ENCODE measurements at regions not wholly inside any gene's neighbourhood (a gene's known extent, or its start where the extent isn't known, plus 50 kb on each side); places are given as distances from the start of the nearest gene placed in this dataset.

DNA sequence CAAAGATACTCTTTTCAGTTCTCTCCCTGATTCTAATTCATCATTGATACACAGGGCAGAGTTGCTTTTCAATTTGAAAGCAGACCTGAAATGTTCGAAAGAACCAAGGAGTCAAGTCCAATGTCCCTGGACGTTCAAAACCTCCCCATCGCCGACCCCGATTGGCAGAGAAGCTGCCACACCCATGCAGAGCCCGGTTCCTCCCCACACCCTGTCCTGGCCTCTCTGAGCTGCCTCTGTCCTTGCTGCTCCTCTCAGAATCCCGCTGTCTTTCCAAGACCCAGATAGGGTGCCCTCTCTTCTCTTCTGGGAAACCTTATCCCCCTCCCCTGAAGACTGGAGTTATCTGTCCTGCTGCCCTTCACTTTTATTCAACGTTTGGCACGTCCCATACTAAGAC lies 52.3 kb upstream of the CITED2 start:
- Histone ChIP-seq H3K27me3 (ENCODE audit: insufficient read depth, insufficient read length) (no peaks in the 10 kb centered on the region), H3K9ac (ENCODE audit: insufficient read length, low read depth) (no peak overlapping the region), H3K4me1 (ENCODE audit: insufficient read depth, insufficient read length) (no peaks in the 10 kb centered on the region), H3K36me3 (ENCODE audit: insufficient read depth, insufficient read length, low read length) (no peaks in the 10 kb centered on the region), H3K9me3 (ENCODE audit: insufficient read depth, low read length) (peaks cover 4% of the 10 kb centered on the region; the same call in 1 of the 2 replicates), H3K4me3 (ENCODE audit: insufficient read length, low read depth) (no peak overlapping the region)
- TF ChIP-seq SUZ12 (IDR thresholded peaks at IDR 0.05; ENCODE audit: extremely low read depth, insufficient read depth, insufficient read length): no peak
- TF ChIP-seq ZNF274 (IDR thresholded peaks at IDR 0.05; ENCODE audit: low read depth, low read length): no peak
- TF ChIP-seq YY1 (IDR thresholded peaks at IDR 0.05; ENCODE audit: insufficient read depth, insufficient read length): no peak
- DNase-seq (ENCODE audit: low read depth, low spot score): no peak

DNA sequence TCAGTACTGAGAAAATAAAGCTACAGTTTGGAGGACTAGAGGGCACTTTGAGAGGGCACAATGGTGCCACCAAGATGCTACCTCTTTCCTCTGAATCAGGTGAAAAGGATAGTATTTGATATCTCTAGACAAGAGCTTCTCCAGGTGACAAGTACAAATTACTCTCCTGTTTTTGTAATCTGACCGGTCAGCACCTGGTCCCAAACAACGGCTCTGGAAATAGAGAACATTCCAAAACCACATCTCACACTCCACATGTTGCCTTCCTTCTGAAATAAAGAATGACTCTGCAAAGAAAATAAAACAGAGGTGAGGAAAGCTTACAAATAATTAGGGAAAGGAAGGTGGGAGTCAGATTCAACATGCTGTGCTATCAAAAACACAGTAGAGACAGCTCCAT lies 51.3 kb upstream of the CITED2 start:
- H3K4me3 ChIP-seq (ENCODE audit: insufficient read length, low read depth): no peak overlapping the region
- no peaks in the 10 kb centered on the region for H3K36me3 ChIP-seq (ENCODE audit: insufficient read depth, insufficient read length, low read length)
- TF ChIP-seq SUZ12 (IDR thresholded peaks at IDR 0.05; ENCODE audit: extremely low read depth, insufficient read depth, insufficient read length) (no peak), YY1 (IDR thresholded peaks at IDR 0.05; ENCODE audit: insufficient read depth, insufficient read length) (no peak), ZNF274 (IDR thresholded peaks at IDR 0.05; ENCODE audit: low read depth, low read length) (no peak)
- H3K27me3 ChIP-seq (ENCODE audit: insufficient read depth, insufficient read length): no peaks in the 10 kb centered on the region
- no peaks in the 10 kb centered on the region; the same call in 1 of the 2 replicates for H3K9me3 ChIP-seq (ENCODE audit: insufficient read depth, low read length)
- no peak overlapping the region for H3K9ac ChIP-seq (ENCODE audit: insufficient read length, low read depth)
- H3K4me1 ChIP-seq (ENCODE audit: insufficient read depth, insufficient read length): no peaks in the 10 kb centered on the region
- DNase-seq (ENCODE audit: low read depth, low spot score): no peak

DNA sequence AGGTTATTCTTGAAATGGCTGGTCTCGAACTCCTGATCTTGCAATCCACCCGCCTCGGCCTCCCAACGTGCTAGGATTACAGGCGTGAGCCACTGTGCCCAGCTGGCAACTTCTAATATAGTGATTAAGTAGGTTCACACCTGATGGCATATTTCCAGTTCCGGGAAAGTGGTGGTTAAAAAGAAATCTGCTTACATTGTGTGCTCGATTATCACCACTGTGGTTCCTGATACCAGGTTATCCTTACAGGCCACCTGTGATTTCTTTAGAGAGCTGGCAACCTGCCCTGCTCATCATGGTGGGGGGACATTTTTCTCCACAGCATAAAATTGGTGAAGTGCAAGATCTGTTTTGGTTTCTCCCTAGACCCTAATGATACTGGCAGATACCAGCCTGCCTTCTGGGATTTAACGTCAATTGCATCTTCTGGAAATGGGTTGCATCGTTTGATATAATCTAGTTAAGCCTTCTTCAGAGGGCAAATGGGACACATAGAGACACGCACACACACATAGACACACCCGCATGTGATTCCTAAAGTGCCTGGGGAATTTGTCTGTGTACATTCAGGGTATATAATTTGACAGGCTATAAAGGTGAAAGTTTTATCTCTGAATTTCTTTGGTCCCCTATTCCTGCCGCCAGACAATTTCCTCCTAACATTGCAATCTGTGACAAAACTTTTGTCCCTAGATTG lies 49.7 kb upstream of the CITED2 start:
- no peak for TF ChIP-seq YY1 (IDR thresholded peaks at IDR 0.05; ENCODE audit: insufficient read depth, insufficient read length)
- no peak for TF ChIP-seq SUZ12 (IDR thresholded peaks at IDR 0.05; ENCODE audit: extremely low read depth, insufficient read depth, insufficient read length)
- TF ChIP-seq ZNF274 (IDR thresholded peaks at IDR 0.05; ENCODE audit: low read depth, low read length): no peak
- no peak for DNase-seq (ENCODE audit: low read depth, low spot score)
- H3K9me3 ChIP-seq (ENCODE audit: insufficient read depth, low read length): no peaks in the 10 kb centered on the region; the same call in 1 of the 2 replicates
- H3K4me1 ChIP-seq (ENCODE audit: insufficient read depth, insufficient read length): no peaks in the 10 kb centered on the region
- no peaks in the 10 kb centered on the region for H3K27me3 ChIP-seq (ENCODE audit: insufficient read depth, insufficient read length)
- H3K36me3 ChIP-seq (ENCODE audit: insufficient read depth, insufficient read length, low read length): no peaks in the 10 kb centered on the region
- H3K9ac ChIP-seq (ENCODE audit: insufficient read length, low read depth): no peak overlapping the region
- H3K4me3 ChIP-seq (ENCODE audit: insufficient read length, low read depth): no peak overlapping the region
